ENCODE measurements at regions not wholly inside any gene's neighbourhood (a gene's known extent, or its start where the extent isn't known, plus 50 kb on each side); places are given as distances from the start of the nearest gene placed in this dataset.
"Not testable (repeated sequence)": the region's sequence is repeated elsewhere in the genome, so short reads cannot be mapped to it uniquely, and the experiment has no call there.

- WGBS, 3 donors: 73 to 95% (median 90%) methylated on average over 6 of the region's 6 CpGs
- H3K27ac ChIP-seq (ENCODE audit: low read depth, low read length): no peak overlapping the region
Observed at GRCh38 chr10:3645406-3645805, 139.6 kb downstream of the KLF6 start.

GRCh38 chr10:3640816-3641215 is 144.2 kb downstream of the KLF6 start:
- 56 to 75% (median 70%) methylated on average over 10 of the region's 10 CpGs for WGBS, 3 donors

GRCh38 chr10:3639546-3639945 is 145.5 kb downstream of the KLF6 start:
- 73 to 90% (median 89%) methylated on average over 4 of the region's 4 CpGs for WGBS, 3 donors
- H3K27ac ChIP-seq (ENCODE audit: low read depth, low read length): no peak overlapping the region

More at GRCh38 chr10:3640816-3641215, 144.2 kb downstream of the KLF6 start:
- H3K27ac ChIP-seq (ENCODE audit: low read depth, low read length): no peak overlapping the region

- no peak overlapping the region for H3K27ac ChIP-seq (ENCODE audit: low read depth, low read length)
- 87 to 91% (median 88%) methylated on average over 29 of the region's 29 CpGs for WGBS, 3 donors
Observed at GRCh38 chr10:3636356-3637181, 148.4 kb downstream of the KLF6 start.

- no peak overlapping the region for H3K27ac ChIP-seq (ENCODE audit: low read depth, low read length)
- WGBS, 3 donors: 32 to 76% (median 75%) methylated on average over 6 of the region's 6 CpGs
Observed at GRCh38 chr10:3635697-3636096, 149.3 kb downstream of the KLF6 start.

- WGBS, 3 donors: 27 to 94% (median 94%) methylated on average over 5 of the region's 5 CpGs
- H3K27ac ChIP-seq (ENCODE audit: low read depth, low read length): no peak overlapping the region
Observed at GRCh38 chr10:3635211-3635671, 149.8 kb downstream of the KLF6 start.

GRCh38 chr10:3634646-3635045 is 150.4 kb downstream of the KLF6 start:
- 82 to 100% (median 96%) methylated on average over 1 of the region's 1 CpG for WGBS, 3 donors
- not testable (repeated sequence) for H3K27ac ChIP-seq (ENCODE audit: low read depth, low read length)

GRCh38 chr10:3631701-3632330 is 153.2 kb downstream of the KLF6 start:
- 63 to 84% (median 79%) methylated on average over 5 of the region's 5 CpGs for WGBS, 3 donors
- H3K27ac ChIP-seq (ENCODE audit: low read depth, low read length): no peak overlapping the region

- no peak overlapping the region for H3K27ac ChIP-seq (ENCODE audit: low read depth, low read length)
- 65 to 93% (median 92%) methylated on average over 2 of the region's 2 CpGs for WGBS, 3 donors
Observed at GRCh38 chr10:3631291-3631690, 153.7 kb downstream of the KLF6 start.

- no peak overlapping the region for H3K27ac ChIP-seq (ENCODE audit: low read depth, low read length)
- WGBS, 3 donors: 62 to 87% (median 86%) methylated on average over 11 of the region's 11 CpGs
Observed at GRCh38 chr10:3625959-3626751, 158.9 kb downstream of the KLF6 start.

- no peak overlapping the region for H3K27ac ChIP-seq (ENCODE audit: low read depth, low read length)
- 72 to 82% (median 79%) methylated on average over 8 of the region's 8 CpGs for WGBS, 3 donors
Observed at GRCh38 chr10:3624367-3624766, 160.6 kb downstream of the KLF6 start.

- no peak overlapping the region for H3K27ac ChIP-seq (ENCODE audit: low read depth, low read length)
- WGBS, 3 donors: 23 to 60% (median 46%) methylated on average over 7 of the region's 7 CpGs
Observed at GRCh38 chr10:3623746-3624145, 161.3 kb downstream of the KLF6 start.

- WGBS, 3 donors: 60 to 73% (median 63%) methylated on average over 3 of the region's 3 CpGs
- no peak overlapping the region for H3K27ac ChIP-seq (ENCODE audit: low read depth, low read length)
Observed at GRCh38 chr10:3622845-3623621, 162.0 kb downstream of the KLF6 start.

- WGBS, 3 donors: 86 to 91% (median 89%) methylated on average over 2 of the region's 2 CpGs
- no peak overlapping the region for H3K27ac ChIP-seq (ENCODE audit: low read depth, low read length)
Observed at GRCh38 chr10:3622427-3622826, 162.6 kb downstream of the KLF6 start.

- 63 to 92% (median 91%) methylated on average over 2 of the region's 2 CpGs for WGBS, 3 donors
- H3K27ac ChIP-seq (ENCODE audit: low read depth, low read length): no peak overlapping the region
Observed at GRCh38 chr10:3620818-3621217, 164.2 kb downstream of the KLF6 start.

GRCh38 chr10:3619241-3619640 is 165.8 kb downstream of the KLF6 start:
- H3K27ac ChIP-seq (ENCODE audit: low read depth, low read length): no peak overlapping the region
- WGBS, 3 donors: 38 to 88% (median 84%) methylated on average over 2 of the region's 2 CpGs

GRCh38 chr10:3616880-3617279 is 168.1 kb downstream of the KLF6 start:
- H3K27ac ChIP-seq (ENCODE audit: low read depth, low read length): no peak overlapping the region

- WGBS, 3 donors: 42 to 76% (median 73%) methylated on average over 1 of the region's 1 CpG
Observed at GRCh38 chr10:3613318-3613717, 171.7 kb downstream of the KLF6 start.

More at GRCh38 chr10:3613318-3613717, 171.7 kb downstream of the KLF6 start:
- no peak overlapping the region for H3K27ac ChIP-seq (ENCODE audit: low read depth, low read length)

Data from adipose tissue (tissue), 3 donors.